Right lobe of liver (tissue), 4 donors: ENCODE measurements at regions not wholly inside any gene's neighbourhood (a gene's known extent, or its start where the extent isn't known, plus 50 kb on each side); places are given as distances from the start of the nearest gene placed in this dataset.

Source experiments
- POLR2A ChIP-seq: fragments of 450-650 bp; IDR thresholded peaks from one replicate; pipeline ENCODE4 v1.6.1; 2017; ENCODE audit warnings: antibody characterized with exemption, mild to moderate bottlenecking
- TF ChIP-seq, protein P1 (sequence below), 4 donors: fragments of 200-600 bp in 3 of 4; fragments of 450-650 bp in 1 of 4; IDR thresholded peaks; one replicate each; pipeline versions ENCODE4 v1.5.1 to v1.8.0; 2016 to 2022; ENCODE audit warnings: antibody characterized with exemption in 4 of 4, mild to moderate bottlenecking in 2 of 4
- donor health status: DM: no; HTN: no; CAD: no.
- donor health status: DM: no; HTN: no; CAD: no.
- donor health status: DM: no; HTN: yes; CAD: no.

DNA sequence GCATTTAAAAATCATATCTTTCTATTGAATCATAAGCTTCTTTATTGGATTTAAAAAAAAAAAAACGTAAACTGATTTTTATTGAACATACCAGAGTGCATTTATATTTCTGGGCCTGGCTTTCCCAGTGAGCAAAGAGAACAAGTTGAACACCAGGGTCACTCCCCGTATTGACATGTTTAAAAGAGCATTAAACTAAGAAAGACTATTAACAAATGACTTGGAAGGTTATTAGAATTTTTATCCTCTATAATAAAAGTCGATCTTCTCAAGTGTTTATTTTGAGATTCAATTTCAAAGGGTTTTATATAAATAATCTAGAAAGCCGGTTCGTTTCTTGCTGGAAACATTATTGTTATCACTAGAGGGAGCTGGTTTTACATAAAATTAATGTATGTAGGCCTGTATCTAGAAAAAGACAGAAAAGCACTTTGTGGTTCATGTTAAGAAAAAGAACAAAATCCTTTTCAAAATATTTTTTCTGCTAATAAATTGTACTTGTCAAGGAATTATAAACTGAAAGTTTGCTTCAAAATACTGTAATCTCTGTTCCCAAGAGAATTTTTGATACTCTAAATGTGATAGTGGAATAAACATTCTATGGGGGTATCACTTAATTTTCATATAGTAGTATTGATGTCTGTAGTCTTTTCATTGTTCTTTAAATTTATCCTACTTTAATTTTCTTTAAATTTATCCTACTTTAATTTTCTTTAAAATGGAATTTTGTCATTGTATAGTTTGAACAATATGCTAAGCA lies 321.8 kb upstream of the MME start:
- TF ChIP-seq POLR2A = no peak
- TF ChIP-seq, protein P1, sequence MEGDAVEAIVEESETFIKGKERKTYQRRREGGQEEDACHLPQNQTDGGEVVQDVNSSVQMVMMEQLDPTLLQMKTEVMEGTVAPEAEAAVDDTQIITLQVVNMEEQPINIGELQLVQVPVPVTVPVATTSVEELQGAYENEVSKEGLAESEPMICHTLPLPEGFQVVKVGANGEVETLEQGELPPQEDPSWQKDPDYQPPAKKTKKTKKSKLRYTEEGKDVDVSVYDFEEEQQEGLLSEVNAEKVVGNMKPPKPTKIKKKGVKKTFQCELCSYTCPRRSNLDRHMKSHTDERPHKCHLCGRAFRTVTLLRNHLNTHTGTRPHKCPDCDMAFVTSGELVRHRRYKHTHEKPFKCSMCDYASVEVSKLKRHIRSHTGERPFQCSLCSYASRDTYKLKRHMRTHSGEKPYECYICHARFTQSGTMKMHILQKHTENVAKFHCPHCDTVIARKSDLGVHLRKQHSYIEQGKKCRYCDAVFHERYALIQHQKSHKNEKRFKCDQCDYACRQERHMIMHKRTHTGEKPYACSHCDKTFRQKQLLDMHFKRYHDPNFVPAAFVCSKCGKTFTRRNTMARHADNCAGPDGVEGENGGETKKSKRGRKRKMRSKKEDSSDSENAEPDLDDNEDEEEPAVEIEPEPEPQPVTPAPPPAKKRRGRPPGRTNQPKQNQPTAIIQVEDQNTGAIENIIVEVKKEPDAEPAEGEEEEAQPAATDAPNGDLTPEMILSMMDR (IDR thresholded peaks at IDR 0.05) = peak; percentile 19 to 29 (median 26)
